ENCODE measurements at regions not wholly inside any gene's neighbourhood (a gene's known extent, or its start where the extent isn't known, plus 50 kb on each side); places are given as distances from the start of the nearest gene placed in this dataset.

DNA sequence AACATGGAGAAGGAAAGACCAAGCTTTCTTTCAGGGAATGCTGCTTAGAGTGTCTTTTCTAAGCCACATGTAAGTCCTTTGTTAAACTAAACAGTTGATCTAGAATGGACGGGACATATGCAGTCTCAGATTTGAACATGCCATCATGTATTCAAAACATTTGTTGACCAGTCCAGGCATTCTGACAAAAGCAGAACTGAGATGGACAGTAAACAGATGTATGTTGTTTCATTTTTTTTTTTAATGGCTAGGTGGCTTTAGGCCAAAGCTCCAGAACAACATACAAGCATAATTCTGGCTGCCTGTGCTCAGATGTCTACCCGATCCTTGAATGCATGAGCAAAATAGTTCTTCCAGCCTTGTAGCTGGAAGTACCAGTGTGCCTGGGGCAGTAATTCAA, 1211.4 kb upstream of the FAM98A start:
- no peak overlapping the region for H3K4me3 Mint-ChIP-seq
- peaks cover 3% of the 10 kb centered on the region; the same call in 1 of the 2 replicates for H3K4me1 Mint-ChIP-seq
- no peak overlapping the region for H3K27ac Mint-ChIP-seq

More for the DNA sequence above, 1211.4 kb upstream of the FAM98A start:
- no peaks in the 10 kb centered on the region for H3K9me3 Mint-ChIP-seq
- no peak for DNase-seq (ENCODE audit: low spot score)
- ChIA-PET POLR2A (no interaction called here), CTCF (no interaction called here)
- TF ChIP-seq CREM (CRISPR knock-in tag; IDR thresholded peaks at IDR 0.05) (no peak), IRF1 (CRISPR knock-in tag; IDR thresholded peaks at IDR 0.05) (no peak), GRHL2 (CRISPR knock-in tag; IDR thresholded peaks at IDR 0.05; ENCODE audit: insufficient replicate concordance, severe bottlenecking) (no peak), FOXP4 (CRISPR knock-in tag; IDR thresholded peaks at IDR 0.05) (no peak), SMAD3 (CRISPR knock-in tag; IDR thresholded peaks at IDR 0.05; ENCODE audit: borderline replicate concordance) (no peak), JAZF1 (CRISPR knock-in tag; IDR thresholded peaks at IDR 0.05) (no peak), ZNF219 (CRISPR knock-in tag; IDR thresholded peaks at IDR 0.05; ENCODE audit: borderline replicate concordance) (no peak), ZNF425 (CRISPR knock-in tag; conservative IDR thresholded peaks at IDR 0.05) (no peak), ELF4 (CRISPR knock-in tag; IDR thresholded peaks at IDR 0.05; ENCODE audit: low read depth) (no peak), NFE2L1 (CRISPR knock-in tag; IDR thresholded peaks at IDR 0.05) (no peak), SP1 (CRISPR knock-in tag; conservative IDR thresholded peaks at IDR 0.05) (no peak), FOXP1 (CRISPR knock-in tag; IDR thresholded peaks at IDR 0.05; ENCODE audit: borderline replicate concordance) (no peak), EMX1 (CRISPR knock-in tag; IDR thresholded peaks at IDR 0.05) (no peak), ETV6 (CRISPR knock-in tag; IDR thresholded peaks at IDR 0.05) (no peak), ZBTB43 (CRISPR knock-in tag; IDR thresholded peaks at IDR 0.05) (no peak), OVOL2 (CRISPR knock-in tag; IDR thresholded peaks at IDR 0.05; ENCODE audit: borderline replicate concordance) (no peak)
- TF ChIP-seq, protein P1, sequence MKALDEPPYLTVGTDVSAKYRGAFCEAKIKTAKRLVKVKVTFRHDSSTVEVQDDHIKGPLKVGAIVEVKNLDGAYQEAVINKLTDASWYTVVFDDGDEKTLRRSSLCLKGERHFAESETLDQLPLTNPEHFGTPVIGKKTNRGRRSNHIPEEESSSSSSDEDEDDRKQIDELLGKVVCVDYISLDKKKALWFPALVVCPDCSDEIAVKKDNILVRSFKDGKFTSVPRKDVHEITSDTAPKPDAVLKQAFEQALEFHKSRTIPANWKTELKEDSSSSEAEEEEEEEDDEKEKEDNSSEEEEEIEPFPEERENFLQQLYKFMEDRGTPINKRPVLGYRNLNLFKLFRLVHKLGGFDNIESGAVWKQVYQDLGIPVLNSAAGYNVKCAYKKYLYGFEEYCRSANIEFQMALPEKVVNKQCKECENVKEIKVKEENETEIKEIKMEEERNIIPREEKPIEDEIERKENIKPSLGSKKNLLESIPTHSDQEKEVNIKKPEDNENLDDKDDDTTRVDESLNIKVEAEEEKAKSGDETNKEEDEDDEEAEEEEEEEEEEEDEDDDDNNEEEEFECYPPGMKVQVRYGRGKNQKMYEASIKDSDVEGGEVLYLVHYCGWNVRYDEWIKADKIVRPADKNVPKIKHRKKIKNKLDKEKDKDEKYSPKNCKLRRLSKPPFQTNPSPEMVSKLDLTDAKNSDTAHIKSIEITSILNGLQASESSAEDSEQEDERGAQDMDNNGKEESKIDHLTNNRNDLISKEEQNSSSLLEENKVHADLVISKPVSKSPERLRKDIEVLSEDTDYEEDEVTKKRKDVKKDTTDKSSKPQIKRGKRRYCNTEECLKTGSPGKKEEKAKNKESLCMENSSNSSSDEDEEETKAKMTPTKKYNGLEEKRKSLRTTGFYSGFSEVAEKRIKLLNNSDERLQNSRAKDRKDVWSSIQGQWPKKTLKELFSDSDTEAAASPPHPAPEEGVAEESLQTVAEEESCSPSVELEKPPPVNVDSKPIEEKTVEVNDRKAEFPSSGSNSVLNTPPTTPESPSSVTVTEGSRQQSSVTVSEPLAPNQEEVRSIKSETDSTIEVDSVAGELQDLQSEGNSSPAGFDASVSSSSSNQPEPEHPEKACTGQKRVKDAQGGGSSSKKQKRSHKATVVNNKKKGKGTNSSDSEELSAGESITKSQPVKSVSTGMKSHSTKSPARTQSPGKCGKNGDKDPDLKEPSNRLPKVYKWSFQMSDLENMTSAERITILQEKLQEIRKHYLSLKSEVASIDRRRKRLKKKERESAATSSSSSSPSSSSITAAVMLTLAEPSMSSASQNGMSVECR (CRISPR knock-in tag; IDR thresholded peaks at IDR 0.05; ENCODE audit: borderline replicate concordance): no peak
- TF ChIP-seq, protein P2, sequence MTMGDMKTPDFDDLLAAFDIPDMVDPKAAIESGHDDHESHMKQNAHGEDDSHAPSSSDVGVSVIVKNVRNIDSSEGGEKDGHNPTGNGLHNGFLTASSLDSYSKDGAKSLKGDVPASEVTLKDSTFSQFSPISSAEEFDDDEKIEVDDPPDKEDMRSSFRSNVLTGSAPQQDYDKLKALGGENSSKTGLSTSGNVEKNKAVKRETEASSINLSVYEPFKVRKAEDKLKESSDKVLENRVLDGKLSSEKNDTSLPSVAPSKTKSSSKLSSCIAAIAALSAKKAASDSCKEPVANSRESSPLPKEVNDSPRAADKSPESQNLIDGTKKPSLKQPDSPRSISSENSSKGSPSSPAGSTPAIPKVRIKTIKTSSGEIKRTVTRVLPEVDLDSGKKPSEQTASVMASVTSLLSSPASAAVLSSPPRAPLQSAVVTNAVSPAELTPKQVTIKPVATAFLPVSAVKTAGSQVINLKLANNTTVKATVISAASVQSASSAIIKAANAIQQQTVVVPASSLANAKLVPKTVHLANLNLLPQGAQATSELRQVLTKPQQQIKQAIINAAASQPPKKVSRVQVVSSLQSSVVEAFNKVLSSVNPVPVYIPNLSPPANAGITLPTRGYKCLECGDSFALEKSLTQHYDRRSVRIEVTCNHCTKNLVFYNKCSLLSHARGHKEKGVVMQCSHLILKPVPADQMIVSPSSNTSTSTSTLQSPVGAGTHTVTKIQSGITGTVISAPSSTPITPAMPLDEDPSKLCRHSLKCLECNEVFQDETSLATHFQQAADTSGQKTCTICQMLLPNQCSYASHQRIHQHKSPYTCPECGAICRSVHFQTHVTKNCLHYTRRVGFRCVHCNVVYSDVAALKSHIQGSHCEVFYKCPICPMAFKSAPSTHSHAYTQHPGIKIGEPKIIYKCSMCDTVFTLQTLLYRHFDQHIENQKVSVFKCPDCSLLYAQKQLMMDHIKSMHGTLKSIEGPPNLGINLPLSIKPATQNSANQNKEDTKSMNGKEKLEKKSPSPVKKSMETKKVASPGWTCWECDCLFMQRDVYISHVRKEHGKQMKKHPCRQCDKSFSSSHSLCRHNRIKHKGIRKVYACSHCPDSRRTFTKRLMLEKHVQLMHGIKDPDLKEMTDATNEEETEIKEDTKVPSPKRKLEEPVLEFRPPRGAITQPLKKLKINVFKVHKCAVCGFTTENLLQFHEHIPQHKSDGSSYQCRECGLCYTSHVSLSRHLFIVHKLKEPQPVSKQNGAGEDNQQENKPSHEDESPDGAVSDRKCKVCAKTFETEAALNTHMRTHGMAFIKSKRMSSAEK (CRISPR knock-in tag; IDR thresholded peaks at IDR 0.05; ENCODE audit: borderline replicate concordance): no peak
- TF ChIP-seq, protein P3, sequence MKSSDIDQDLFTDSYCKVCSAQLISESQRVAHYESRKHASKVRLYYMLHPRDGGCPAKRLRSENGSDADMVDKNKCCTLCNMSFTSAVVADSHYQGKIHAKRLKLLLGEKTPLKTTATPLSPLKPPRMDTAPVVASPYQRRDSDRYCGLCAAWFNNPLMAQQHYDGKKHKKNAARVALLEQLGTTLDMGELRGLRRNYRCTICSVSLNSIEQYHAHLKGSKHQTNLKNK (CRISPR knock-in tag; IDR thresholded peaks at IDR 0.05): no peak
- H3K27me3 Mint-ChIP-seq (ENCODE audit: low read depth): no peaks in the 10 kb centered on the region
- ATAC-seq: no peak
- no peaks in the 10 kb centered on the region for H3K36me3 Mint-ChIP-seq

All from WTC11 (cell line).